Left colon (tissue), 2 donors: ENCODE measurements at regions not wholly inside any gene's neighbourhood (a gene's known extent, or its start where the extent isn't known, plus 50 kb on each side); places are given as distances from the start of the nearest gene placed in this dataset.

Source experiments
- ATAC-seq: fragments of 200-7000 bp; cut with Tn5 transposase; one replicate; pipeline ENCODE4 v1.9.1; 2020; ENCODE audit warnings: mild to moderate bottlenecking, moderate library complexity
- DNase-seq, 2 donors: peaks; one replicate each; pipeline ENCODE4 v3.0.0-alpha.2; 2020
- intact Hi-C, 2 donors: fragments of 100-400 bp; cut with DNase I in 1 of 2; cut with micrococcal nuclease in 1 of 2; formaldehyde crosslinking; loops; one replicate each; pipeline versions ENCODE4 v1.11.2 to v1.14.0; 2022; cut with DNase I, micrococcal nuclease
- donor health status: DM: no; HTN: no; CAD: no.
- donor health status: DM: yes; HTN: yes; CAD: no.

DNA sequence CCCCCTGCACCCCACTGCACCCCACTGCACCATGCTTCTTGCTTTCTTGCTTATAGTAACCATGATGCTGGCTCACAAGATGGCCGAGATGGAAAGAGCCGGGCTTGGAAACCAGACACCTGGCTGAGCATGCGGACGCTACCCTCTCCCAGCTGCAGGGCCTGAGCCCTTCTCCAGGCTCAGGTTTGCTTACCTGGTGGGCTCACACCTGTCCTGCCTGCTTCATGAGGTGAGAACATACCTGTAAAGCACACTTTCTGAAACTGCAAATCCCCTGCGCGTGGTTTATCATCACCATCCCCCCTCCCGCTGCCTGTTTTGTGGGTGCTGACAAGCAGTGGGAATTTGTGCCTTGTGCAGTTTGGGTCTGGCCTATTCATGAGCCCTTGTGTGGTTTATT, 302.7 kb downstream of the GLRX3 start:
- ATAC-seq, result no peak
- intact Hi-C loops, result no loop called here
- DNase-seq, result no peak

GRCh38 chr10:130439766-130440165, 303.6 kb downstream of the GLRX3 start:
- DNase-seq, result no peak
- no peak for ATAC-seq
- intact Hi-C loops, result no loop called here

DNA sequence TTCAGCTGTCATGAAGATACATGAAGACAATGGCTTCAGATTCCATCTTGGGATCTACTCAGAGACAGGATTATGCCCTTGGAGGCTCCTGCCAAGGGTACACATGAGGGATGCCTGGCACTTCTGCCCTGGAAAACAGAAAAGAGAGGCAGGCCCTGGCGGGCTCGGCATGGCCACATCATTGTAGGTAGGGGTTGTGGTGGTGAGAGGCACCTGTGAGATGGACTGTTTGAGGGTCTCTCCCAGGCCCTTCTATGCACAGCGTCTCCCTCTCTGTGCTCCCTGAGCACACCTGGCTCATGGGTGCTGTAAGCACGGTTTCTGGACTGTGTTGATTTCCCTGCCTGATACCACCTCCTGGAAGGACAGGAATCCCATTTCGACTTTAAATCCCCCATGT, 304.3 kb downstream of the GLRX3 start:
- intact Hi-C loops, result no loop called here
- ATAC-seq (no peak), DNase-seq (no peak)

GRCh38 chr10:130440971-130441370, 304.8 kb downstream of the GLRX3 start:
- DNase-seq (no peak), ATAC-seq (no peak)
- intact Hi-C loops, result no loop called here

DNA sequence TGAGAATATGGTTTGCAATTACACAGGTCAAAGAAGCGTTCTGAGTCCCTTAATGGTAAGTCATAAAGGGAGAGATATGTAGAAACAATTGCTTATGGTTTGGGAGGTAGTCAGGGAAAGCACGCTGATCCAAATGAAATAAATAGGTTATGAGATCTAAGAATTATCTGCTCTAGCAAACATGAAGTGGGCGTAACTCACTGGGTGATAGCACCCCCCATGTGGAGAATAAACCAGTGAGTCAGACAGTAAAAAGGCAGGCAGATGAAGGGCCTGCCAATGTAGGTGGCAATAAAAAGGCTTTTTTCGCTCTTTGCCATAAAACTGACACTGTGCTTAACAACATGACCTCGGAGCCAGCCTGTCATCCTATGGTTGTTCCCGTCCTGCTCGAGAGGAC, 306.9 kb downstream of the GLRX3 start:
- DNase-seq, result no peak
- no peak for ATAC-seq
- intact Hi-C loops, result no loop called here

GRCh38 chr10:130453036-130453720, 317.0 kb downstream of the GLRX3 start:
- intact Hi-C loops, result no loop called here
- no peak for ATAC-seq
- no peak for DNase-seq

DNA sequence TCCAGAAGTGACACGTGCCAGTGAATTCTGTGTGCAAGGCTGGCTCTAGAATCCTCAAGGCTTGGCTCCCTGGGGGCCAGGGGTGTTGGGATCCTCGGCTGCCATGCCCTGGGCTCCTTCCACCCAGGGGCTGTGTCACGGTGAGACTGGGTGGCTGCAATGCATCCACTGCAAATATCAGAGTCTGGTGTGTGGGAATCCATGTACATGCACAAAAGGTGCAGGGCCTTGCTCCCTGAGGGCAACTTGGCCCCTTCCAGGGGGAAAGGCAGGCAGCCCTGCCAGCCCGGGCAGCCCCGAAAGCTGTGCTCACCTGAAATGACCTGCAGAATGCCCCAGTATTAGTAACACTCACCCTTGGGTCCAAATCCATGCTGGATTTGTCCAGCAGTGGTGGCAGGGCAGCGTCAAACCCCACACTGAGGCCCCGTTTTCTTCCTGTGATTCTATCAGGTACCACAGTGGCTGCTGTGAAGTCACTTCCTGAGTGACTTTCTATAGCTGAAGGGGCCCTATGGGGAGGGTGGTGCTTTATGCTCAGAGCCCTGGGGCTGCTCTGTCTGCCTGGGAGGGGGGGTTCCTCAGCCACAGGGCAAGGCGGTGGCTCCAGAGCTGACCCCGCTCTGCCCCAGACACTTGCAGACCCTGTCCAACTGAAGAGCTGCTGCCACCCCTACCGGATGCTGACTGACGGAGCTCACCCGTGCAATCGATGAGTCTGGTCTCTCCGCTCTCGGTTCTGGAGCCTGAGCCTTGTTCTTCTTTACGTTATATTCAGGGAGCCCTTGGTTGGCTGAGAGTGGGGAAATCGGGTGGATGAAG, 317.7 kb downstream of the GLRX3 start:
- DNase-seq (no peak), ATAC-seq (no peak)
- intact Hi-C loops, result no loop called here

GRCh38 chr10:130454543-130455000, 318.4 kb downstream of the GLRX3 start:
- intact Hi-C loops, result no loop called here
- ATAC-seq (no peak), DNase-seq (no peak)

- DNase-seq, result no peak
- intact Hi-C loops, result no loop called here
- no peak for ATAC-seq
Observed at GRCh38 chr10:130455111-130455695, 319.0 kb downstream of the GLRX3 start.

DNA sequence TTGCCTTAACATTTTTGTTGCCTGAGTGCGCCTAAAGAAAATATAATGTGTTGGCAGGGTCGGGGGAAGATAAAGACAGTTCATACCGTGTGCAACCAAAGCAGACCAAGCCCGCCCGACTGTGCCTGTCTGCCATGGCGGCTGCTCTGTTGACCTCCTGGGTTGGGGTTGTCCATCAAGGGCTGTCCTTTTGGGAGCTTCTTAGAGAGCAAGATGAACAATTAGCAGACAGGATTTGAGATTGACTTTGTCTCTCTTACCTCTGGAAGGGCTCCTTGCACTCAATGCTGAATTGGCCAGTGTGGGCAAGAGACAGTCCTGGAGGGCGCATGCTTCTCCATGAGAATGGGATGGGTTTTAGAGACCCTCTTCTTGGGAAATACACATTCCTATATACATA, 319.6 kb downstream of the GLRX3 start:
- intact Hi-C loops, result no loop called here
- no peak for DNase-seq
- ATAC-seq, result no peak

- intact Hi-C loops, result no loop called here
- DNase-seq, result no peak
- ATAC-seq, result no peak
Observed at GRCh38 chr10:130456616-130457015, 320.4 kb downstream of the GLRX3 start.

GRCh38 chr10:130458509-130458908, 322.3 kb downstream of the GLRX3 start:
- ATAC-seq, result no peak
- intact Hi-C loops, result no loop called here
- no peak for DNase-seq

GRCh38 chr10:130459011-130459410, 322.8 kb downstream of the GLRX3 start:
- DNase-seq, result no peak
- intact Hi-C loops, result no loop called here
- ATAC-seq, result no peak

DNA sequence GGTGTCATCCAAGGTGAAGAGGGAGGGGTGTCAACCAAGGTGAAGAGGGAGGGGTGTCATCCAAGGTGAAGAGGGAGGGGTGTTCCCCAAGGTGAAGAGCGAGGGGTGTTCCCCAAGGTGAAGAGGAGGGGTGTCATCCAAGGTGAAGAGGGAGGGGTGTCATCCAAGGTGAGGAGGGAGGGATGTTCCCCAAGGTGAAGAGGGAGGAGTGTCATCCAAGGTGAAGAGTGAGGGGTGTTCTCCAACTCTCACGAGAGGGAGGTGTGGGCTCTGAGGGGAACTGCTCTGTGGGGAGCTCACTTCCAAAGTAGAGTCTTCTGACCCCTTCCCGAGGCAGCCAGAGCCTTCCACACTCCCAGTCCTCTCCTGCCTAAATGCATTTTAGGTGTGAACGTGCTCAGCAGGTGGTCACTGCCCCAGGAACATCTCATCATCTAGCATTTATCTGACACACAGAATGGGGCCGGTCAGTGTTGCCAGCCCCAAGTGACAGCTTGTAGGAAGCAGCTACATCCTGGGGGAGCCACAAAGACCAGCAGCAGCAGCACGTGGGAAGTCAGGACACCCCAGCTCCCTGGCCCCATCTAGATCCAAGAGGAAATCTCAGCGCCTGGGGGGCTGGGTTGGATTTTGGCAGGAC, 323.8 kb downstream of the GLRX3 start:
- ATAC-seq (no peak), DNase-seq (no peak)
- intact Hi-C loops, result no loop called here

- intact Hi-C loops, result no loop called here
- ATAC-seq, result no peak
- DNase-seq, result no peak
Observed at GRCh38 chr10:130461631-130462030, 325.4 kb downstream of the GLRX3 start.

GRCh38 chr10:130463104-130463875, 327.1 kb downstream of the GLRX3 start:
- DNase-seq (no peak), ATAC-seq (no peak)
- intact Hi-C loops, result no loop called here

DNA sequence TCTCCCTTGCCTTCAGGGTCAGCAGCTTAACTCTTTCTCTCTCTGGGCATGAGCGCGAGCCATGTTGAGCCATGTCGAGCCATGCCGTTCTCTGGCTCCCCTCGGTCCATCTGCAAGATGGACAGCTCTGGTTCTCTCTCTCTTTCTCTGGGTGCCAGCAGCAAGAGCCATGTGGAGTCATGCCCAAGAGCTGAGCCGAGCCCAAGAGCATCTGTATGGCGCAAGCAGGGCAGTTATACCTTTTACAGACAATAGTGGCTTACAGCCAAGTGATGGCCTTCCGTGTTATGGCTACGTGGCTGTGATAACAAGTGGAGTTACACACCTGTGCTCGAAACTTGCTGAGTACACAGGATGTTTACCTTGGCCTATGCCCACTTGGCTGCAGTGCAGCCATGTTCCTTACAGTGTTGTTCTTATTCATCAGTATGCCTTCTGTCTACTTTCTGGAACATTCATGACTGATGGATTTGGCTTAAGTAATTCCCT, 327.7 kb downstream of the GLRX3 start:
- intact Hi-C loops, result no loop called here
- no peak for ATAC-seq
- no peak for DNase-seq

- ATAC-seq (no peak), DNase-seq (no peak)
- intact Hi-C loops, result no loop called here
Observed at GRCh38 chr10:130464426-130464825, 328.2 kb downstream of the GLRX3 start.
